GM10248 (cell line): ENCODE measurements at regions not wholly inside any gene's neighbourhood (a gene's known extent, or its start where the extent isn't known, plus 50 kb on each side); places are given as distances from the start of the nearest gene placed in this dataset.
A peak's percentile ranks its signal among the peaks of the same experiment; 100 is the strongest.

Experiments used
- CTCF ChIA-PET: fragments of 300-600 bp; sonication (Branson Sonifier 250); formaldehyde crosslinking; extraction: SDS; loops from one replicate; lab custom pipeline; 2021; ENCODE audit warnings: antibody characterized with exemption; lab: Yijun Ruan, JAX
- POLR2A ChIA-PET: fragments of 350-650 bp; sonication (Branson Sonifier 250); formaldehyde crosslinking; extraction: SDS; loops from one replicate; lab custom pipeline; 2020; ENCODE audit warnings: antibody characterized with exemption; lab: Yijun Ruan, JAX
- DNase-seq: peaks from one replicate; pipeline ENCODE4 v3.0.0; 2012; ENCODE audit errors: extremely low spot score
- CTCF ChIP-seq: IDR thresholded peaks from 2 replicates; pipeline ENCODE4 v1.5.1; 2012; ENCODE audit warnings: mild to moderate bottlenecking, low read depth; ENCODE audit errors: extremely low read depth, missing control alignments, control extremely low read depth

GRCh38 chr10:2985729-2986232 lies 81.6 kb upstream of the PFKP start:
- ChIA-PET POLR2A (no interaction called here), CTCF (interaction anchor here (1.2 to 3.4 kb wide), 2 partner anchors 10 to 58 kb away, joined by 3 to 14 read pairs; no protein-coding TSS in a partner anchor)
- DNase-seq: no peak
- no peak for TF ChIP-seq CTCF

GRCh38 chr10:2984682-2985081 lies 82.7 kb upstream of the PFKP start:
- POLR2A ChIA-PET: no interaction called here
- CTCF ChIA-PET: interaction anchor here (1.2 to 3.4 kb wide), 2 partner anchors 9 to 59 kb away, joined by 3 to 14 read pairs; no protein-coding TSS in a partner anchor
- DNase-seq: peak; percentile 26

GRCh38 chr10:2982146-2982545 lies 85.2 kb upstream of the PFKP start:
- DNase-seq: no peak
- POLR2A ChIA-PET: interaction anchor here (0.6 kb wide), 2 partner anchors 29 to 44 kb away, joined by 4 read pairs; no protein-coding TSS in a partner anchor

More at GRCh38 chr10:2984682-2985081, 82.7 kb upstream of the PFKP start:
- TF ChIP-seq CTCF: no peak

GRCh38 chr10:2981361-2981801 lies 86.0 kb upstream of the PFKP start:
- no peak for TF ChIP-seq CTCF
- CTCF ChIA-PET: no interaction called here
- POLR2A ChIA-PET: no interaction called here
- DNase-seq: no peak

More at GRCh38 chr10:2982146-2982545, 85.2 kb upstream of the PFKP start:
- no peak for TF ChIP-seq CTCF
- CTCF ChIA-PET: no interaction called here

- TF ChIP-seq CTCF: no peak
- DNase-seq: no peak
- ChIA-PET CTCF (no interaction called here), POLR2A (no interaction called here)
Measured at GRCh38 chr10:2980791-2981360, 86.5 kb upstream of the PFKP start.

- CTCF ChIA-PET: no interaction called here
- DNase-seq: no peak
- POLR2A ChIA-PET: no interaction called here
- no peak for TF ChIP-seq CTCF
Measured at GRCh38 chr10:2980116-2980515, 87.2 kb upstream of the PFKP start.
